HG02973 (cell line): ENCODE measurements at regions not wholly inside any gene's neighbourhood (a gene's known extent, or its start where the extent isn't known, plus 50 kb on each side); places are given as distances from the start of the nearest gene placed in this dataset.
A peak's percentile ranks its signal among the peaks of the same experiment; 100 is the strongest.

Experiments used
- ATAC-seq: cut with Tn5 transposase; IDR thresholded peaks from one replicate; pipeline ENCODE4 v1.9.1; 2021; ENCODE audit warnings: moderate library complexity; ENCODE audit not compliant: unreplicated experiment

- no peak for ATAC-seq
Observed at GRCh38 chr16:6687593-6687992, 645.1 kb upstream of the RBFOX1 start.

GRCh38 chr16:6684076-6684673, 648.5 kb upstream of the RBFOX1 start:
- ATAC-seq: no peak

- no peak for ATAC-seq
Observed at GRCh38 chr16:6682142-6682811, 650.4 kb upstream of the RBFOX1 start.

GRCh38 chr16:6678586-6678985, 654.1 kb upstream of the RBFOX1 start:
- no peak for ATAC-seq

- no peak for ATAC-seq
Observed at GRCh38 chr16:6674071-6674470, 658.6 kb upstream of the RBFOX1 start.

- ATAC-seq: no peak
Observed at GRCh38 chr16:6672507-6672906, 660.1 kb upstream of the RBFOX1 start.

GRCh38 chr16:6667393-6667792, 665.3 kb upstream of the RBFOX1 start:
- ATAC-seq: no peak

- no peak for ATAC-seq
Observed at GRCh38 chr16:6665126-6665525, 667.5 kb upstream of the RBFOX1 start.

- no peak for ATAC-seq
Observed at GRCh38 chr16:6663668-6664067, 669.0 kb upstream of the RBFOX1 start.

DNA sequence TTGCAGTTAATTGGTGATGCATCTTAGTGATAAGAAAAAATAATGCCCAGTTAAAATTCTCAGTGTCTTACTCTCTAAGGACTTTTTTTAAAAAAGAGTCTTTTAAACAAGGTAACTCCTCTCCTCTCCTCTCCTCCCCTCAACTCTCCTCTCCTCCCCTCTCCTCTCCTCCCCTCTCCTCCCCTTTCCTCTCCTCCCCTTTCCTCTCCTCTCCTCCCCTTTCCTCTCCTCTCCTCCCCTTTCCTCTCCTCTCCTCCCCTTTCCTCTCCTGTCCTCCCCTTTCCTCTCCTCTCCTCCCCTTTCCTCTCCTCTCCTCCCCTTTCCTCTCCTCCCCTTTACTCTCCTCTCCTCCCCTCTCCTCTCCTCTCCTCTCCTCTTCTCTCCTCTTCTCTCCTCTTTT, 675.9 kb upstream of the RBFOX1 start:
- no peak for ATAC-seq

- no peak for ATAC-seq
Observed at GRCh38 chr16:6646891-6647290, 685.8 kb upstream of the RBFOX1 start.

DNA sequence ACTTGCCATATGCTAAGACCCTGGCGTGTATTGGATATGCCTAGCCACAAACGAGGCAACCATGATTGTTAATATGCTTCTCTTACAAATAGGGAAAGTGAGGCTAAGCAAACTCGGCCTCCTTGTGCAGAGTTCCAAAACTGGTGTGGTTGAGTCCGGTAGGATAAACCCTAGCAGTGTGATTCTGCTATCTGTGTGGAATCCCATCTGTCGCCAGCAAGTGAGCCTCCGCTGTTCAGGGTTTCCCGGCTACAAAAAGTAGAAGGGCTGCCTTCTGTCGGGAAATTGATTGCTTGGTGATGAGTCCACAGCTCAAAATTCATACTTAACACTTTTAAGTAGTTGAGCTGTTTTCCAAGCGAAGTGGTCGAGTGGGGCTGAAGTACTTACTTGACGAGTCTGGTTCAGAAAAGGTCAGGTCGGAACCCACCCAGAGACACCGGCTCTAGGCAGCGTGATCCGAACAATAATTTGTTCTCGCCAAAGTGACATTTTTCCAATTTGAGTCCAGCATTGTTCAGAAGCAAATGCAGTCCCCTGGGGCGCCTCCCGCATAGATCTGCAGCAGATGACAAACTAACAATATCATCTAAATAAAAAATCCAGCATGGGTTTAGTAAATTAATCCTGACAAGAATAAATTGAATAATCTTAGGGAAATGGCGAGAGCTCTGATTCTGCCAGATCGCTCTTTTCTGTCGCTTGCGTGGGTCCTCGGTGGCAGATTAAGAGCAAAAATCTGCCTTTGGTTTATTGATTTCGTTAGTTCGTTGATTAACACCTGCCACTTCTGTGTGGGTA, 686.7 kb upstream of the RBFOX1 start:
- no peak for ATAC-seq

GRCh38 chr16:6644916-6645315, 687.7 kb upstream of the RBFOX1 start:
- no peak for ATAC-seq

DNA sequence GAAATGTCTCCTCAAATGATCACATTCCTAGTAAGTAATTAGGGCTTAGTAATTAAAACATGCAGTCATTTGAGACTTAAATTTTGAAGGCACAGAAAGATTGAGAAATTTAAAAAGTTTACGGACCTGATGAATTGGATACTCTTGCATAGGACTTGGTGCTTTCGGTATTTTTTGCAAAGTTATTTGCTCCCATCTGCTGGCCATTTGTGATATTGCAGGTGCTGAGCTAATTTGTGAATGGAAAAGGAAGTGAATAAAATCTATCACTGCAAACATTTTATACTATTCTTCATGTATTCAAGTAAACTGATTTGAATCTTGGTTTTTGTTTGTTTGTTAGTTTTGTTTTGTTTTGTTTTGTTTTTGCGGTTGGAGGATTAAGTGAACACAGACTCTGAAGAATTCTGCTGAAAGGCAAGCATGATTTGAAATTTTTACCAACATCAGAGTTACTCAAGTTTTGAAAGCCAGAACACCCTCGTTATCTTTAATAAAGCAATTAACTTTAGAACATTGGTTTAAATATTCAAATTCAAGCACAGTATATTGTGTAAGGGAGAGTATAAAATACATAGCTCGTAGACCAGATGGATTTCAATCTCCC, 689.5 kb upstream of the RBFOX1 start:
- ATAC-seq: peak; percentile 50

DNA sequence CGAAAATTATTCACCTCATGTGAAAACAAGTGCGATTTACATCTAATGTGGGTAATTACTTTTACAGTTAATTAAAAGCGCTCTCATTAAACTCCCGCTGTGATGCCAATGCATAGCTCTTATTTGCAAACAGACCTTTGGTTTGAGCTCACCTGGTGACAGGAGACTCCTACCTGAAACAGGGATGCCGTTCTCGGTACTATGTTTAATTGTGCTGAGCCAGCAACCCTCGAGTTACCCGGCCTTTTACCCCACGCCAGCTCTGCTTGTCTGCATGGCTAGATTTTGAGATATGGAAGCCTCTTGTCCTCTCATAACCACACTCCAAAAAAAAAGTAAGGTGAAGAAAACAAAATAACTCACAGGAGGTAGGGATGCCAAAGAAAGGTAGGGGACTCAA, 690.4 kb upstream of the RBFOX1 start:
- no peak for ATAC-seq

- no peak for ATAC-seq
Observed at GRCh38 chr16:6641091-6641490, 691.6 kb upstream of the RBFOX1 start.

DNA sequence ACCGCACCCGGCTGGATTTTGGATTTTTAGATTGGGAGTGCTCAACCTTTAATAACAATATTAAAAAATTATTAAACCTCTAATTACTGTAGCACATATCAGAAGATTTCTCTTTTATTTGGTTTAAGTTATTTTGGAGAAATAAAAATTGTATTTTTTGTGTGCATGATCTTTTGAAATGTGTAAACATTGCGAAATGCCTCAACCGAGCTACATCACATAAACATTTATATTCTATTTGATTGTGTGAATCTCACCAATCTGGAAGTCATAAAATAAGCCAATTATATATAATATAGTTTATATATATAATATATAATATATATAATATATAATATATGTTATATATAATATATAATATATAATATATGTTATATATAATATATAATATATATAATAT, 696.2 kb upstream of the RBFOX1 start:
- no peak for ATAC-seq

- ATAC-seq: no peak
Observed at GRCh38 chr16:6634151-6634550, 698.5 kb upstream of the RBFOX1 start.

- ATAC-seq: no peak
Observed at GRCh38 chr16:6633456-6633855, 699.2 kb upstream of the RBFOX1 start.

GRCh38 chr16:6629110-6629509, 703.5 kb upstream of the RBFOX1 start:
- ATAC-seq: no peak

DNA sequence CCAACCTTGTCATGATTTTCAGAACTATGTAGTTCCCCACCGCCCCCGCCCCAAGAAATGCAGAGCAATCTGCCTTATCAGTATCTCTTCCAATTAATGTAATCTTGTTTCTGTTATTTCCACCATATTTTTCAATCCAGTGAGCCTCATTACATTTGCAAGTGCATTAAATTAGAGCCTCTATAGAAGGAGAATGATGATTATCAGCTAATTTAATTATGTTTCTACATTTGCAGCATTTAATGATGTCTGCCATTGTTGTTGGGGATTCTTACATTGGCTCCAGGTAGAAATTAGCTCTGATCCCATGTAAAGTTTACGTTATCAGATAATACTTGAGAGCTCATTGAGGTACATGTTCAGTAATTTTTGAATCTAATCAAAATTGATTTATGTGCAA, 707.0 kb upstream of the RBFOX1 start:
- no peak for ATAC-seq

DNA sequence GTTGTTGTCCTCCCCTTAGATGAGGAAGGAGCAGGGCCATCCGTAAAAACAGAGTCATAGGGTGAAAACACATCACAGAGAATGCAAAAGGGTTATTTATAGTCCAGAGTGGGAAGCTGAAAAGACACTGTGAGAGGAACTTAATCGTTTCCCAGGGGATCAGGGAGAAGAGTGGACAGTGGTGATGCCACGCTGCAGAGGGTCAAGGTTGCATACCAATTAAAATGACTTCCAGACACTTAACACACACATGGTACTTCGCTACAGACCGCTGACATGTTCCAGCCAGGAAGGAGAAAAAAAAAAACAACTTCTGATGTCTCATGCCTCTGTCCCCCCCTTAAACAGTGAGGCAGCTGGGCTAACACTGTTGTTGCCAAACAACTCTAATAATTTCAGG, 713.8 kb upstream of the RBFOX1 start:
- no peak for ATAC-seq
